Hematopoietic multipotent progenitor cell treated with erythropoietin and hydrocortisone succinate and interleukin-3 and kit ligand, for 15 days (in vitro differentiated cells): ENCODE measurements at regions not wholly inside any gene's neighbourhood (a gene's known extent, or its start where the extent isn't known, plus 50 kb on each side); places are given as distances from the start of the nearest gene placed in this dataset.

Source experiments
- DNase-seq: peaks from one replicate; pipeline ENCODE4 v3.0.0-alpha.2; 2015; ENCODE audit warnings: low spot score

DNA sequence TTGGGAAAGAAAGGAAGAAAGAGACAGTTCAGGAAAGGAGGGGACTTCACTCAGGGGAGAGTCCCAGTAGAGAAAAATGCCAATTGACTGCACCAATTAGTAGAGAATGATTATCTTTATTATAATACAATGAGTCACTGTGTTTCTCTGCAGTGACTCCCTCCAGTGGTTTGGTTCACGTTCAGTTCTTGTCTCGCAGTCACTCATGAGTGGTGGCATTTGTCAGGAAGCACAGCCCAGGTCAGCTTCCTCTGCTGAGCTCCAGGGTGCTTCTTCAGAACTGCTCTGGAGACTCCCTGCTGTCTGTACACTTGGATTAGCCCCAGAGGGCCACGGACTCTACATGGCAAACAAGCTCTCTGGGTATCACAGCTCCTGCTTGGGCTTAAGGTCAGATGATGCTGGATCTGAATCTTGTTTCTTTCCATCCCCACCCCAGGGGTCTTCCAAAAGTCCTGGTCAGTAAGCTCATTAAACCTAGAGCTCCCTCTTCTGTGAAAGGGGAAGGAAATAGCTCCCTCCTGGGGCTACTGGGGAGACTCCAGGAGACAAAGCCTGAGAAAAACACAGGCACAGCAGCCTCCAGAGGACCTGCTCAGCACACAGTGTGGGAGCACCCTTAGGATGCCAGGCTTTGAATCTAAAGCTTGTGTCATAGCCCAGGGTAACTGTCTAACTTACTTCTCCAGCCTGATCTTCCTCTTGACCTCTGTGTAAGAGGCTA is 619.0 kb downstream of the AJAP1 start:
- DNase-seq, result no peak

DNA sequence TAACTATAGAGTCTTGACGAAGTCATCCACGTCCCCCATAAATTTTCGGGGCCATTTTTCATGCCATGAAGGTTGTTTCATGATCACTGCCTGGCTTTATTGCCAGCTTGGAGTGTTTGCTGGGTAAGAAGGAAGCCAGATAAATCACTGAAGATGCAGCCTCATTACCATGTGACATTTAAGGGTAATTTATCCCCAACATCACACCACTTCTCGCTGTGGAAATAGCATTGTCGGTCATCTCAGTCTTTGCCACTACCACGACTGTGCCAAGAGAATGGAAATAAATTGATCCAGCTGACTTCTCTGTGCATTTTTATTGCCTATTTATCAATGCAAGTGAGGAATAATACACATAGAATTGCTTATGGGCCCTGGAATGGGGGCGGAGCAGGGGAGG is 617.9 kb downstream of the AJAP1 start:
- DNase-seq, result no peak

DNA sequence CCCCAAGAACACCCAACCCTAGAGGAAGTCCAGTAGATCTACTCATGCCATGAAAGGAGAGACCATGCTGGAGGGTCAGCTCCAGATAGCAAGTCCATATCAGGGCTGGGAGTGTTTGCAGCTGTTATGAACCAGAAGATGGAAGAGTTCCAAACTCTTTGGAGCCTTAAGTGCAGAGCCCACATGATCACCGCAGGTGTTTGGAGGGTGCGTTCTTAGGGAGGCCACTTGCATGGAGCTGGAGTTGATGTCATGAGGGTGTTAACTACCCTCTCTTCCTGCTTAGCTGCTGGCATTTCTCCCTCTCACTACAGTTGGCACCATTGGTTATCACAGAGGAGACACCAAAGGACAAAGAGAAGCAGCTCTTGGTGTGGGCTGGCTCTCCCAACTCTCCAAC is 616.9 kb downstream of the AJAP1 start:
- no peak for DNase-seq

DNA sequence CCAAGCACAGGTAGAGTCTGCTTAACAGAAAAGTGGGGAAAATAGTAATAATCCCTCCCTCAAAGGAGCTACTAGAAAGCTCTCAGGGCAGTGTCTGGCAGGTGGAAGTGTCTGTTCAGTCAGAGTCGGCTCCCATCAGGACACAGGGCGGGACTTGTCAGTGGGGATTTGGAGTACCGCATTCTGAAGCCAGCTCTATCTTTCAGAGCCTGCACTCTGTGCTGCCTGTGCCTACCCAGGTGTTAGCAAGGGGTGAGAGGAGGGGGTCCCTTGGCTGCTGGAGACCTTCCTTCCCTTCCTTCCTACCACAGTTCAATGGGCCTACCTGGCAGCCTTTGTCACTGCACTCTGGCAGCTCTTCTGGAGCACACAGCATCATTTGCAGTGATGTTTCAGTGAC is 615.5 kb downstream of the AJAP1 start:
- DNase-seq, result no peak

- DNase-seq, result no peak
Measured at GRCh38 chr1:5267603-5268235, 613.3 kb downstream of the AJAP1 start.

- DNase-seq, result no peak
Measured at GRCh38 chr1:5265438-5266075, 611.1 kb downstream of the AJAP1 start.

- DNase-seq, result no peak
Measured at GRCh38 chr1:5264476-5264875, 610.1 kb downstream of the AJAP1 start.

DNA sequence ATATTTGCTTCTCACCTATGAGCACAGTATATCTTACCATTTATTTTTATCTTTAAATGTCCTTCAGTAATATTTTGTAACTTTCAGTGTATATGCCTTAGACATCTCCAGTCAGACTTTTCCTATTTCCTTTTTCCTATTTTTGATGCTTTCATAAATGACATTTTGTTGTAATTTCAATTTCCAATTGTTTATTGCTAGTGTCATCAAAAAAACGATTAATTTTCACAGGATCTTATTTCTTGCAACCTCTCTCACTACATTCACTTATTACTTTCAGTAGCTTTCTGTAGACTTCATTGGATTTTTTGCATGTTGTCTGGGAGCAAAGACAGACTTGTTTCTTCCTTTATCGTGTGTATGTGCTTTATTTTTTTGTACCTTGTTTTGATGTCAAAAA is 602.4 kb downstream of the AJAP1 start:
- DNase-seq, result no peak

DNA sequence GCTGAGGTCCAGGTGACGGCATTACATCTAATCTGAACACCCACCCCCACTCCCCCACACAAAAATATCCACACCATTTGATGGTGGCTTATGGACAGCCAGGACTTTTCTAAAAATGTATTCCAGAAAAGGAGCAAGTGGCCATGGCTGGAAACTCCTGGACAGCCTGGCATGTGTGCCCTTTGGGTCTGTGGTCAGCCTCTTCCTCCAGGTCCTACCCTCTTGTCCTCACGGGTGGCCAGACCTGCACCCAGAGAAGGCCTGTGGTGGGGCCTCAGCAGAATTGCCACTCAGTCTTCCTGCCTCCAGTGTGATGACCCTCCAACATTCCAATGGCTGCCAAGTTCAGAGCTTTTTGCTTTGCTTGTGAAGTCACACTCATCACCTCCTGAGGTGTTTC is 600.6 kb downstream of the AJAP1 start:
- DNase-seq, result no peak

GRCh38 chr1:5254131-5254725 is 599.8 kb downstream of the AJAP1 start:
- no peak for DNase-seq

GRCh38 chr1:5253036-5253435 is 598.6 kb downstream of the AJAP1 start:
- DNase-seq, result no peak

DNA sequence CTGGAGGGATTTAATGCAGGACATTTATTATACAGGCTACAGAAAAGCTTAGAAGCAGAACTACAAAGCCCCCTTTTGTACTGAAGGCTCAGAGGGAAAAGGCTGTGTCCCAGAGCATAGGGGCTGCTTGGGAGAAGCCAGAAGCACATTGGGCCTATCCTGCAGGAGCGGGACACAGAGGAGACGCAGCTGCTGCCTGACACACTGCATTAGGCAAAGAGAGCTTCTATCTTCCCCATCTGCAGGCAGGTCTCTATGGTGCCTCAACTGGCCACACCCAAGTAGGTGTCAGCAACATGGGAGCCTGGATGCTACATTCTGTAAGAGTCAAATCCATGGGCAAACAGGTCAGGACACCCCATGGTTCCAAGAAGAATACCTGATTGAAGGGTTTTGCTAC is 595.9 kb downstream of the AJAP1 start:
- DNase-seq, result no peak

DNA sequence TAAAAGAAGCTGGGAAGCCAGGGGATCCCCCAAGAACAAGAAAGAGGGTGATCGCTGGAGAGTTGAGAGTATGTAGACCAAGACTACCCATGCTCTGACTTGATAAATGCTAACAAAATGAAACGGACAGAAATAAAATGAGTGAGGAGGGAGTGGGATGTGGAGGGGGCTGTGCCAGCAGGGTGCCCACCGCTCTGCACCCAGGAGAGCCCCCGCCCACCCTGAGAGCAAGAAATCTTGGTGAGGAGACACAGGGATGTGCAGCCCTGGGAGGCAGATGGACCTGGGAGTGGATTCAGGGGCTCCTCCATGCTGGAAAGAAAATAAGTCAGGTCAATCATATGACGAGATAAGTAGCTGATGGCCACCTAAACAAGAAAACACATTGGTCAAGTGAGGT is 590.9 kb downstream of the AJAP1 start:
- DNase-seq, result no peak

DNA sequence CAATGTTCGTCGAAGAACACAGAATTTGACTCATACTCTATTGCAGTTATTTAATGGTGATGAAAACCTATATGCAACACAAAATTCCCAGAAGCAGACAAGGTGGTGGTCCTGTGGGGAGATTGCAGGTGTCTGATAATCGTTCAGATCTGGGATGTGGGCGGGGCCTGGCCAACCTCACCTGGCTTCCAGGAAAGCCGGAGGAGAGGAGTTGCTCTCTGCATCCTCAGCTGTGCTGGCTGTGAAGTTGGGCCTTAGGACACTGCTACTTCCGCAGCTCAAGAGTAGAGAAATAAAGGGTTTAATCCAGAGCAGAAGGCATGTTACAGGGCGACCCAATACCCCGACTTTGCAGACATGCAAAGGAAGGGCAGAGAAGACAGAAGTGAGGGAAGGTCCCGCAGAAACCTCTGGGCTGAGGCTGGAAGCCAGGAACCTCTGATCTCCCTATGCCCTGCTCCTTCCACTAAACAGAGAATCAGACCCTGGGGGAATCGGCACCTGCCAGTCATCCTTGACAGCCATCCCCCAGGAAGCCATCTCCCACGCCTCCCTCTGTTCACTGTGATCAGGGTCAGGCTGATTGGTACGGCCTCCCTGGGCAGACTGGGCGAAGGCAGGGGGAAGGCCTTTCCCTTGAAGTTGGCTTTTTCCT is 590.3 kb downstream of the AJAP1 start:
- DNase-seq, result no peak

DNA sequence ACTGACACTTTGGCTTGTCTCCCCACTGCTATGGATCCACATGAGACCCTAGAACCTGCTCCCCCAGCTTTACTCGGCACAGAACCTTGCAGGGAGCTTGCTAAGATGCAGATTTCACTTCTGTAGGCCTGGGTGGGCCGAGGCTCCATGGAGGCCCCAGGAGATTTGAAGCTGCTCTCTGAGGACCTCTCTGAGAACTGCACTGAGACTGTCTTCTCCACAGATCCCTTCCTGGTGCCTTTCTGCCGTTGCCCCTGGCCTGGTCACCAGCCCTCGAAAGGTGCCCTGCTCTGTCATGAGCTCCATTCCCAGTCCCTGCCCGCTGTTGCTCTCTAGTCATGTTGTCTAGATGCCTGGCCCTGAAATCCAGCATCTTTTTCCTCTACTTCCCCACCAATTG is 588.4 kb downstream of the AJAP1 start:
- DNase-seq, result no peak

DNA sequence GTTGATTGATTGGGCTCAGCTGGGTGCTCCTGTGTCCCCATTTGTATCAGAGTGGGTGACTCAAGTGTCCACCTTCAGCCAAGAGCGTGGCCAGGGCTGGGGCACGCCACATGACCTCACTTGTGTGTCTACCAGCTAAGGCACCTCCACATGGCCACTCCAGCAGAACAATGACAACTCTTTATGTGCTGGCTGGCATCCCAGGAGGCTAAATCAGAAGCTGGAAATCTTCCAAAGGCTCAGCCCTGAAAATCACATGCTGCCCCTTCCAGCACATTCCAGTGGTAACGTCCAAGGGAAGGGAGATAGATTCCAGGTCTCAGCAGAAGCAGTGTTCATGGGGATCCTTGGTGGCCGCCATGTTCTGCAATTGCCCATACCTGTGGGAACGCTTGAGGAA is 585.5 kb downstream of the AJAP1 start:
- no peak for DNase-seq

DNA sequence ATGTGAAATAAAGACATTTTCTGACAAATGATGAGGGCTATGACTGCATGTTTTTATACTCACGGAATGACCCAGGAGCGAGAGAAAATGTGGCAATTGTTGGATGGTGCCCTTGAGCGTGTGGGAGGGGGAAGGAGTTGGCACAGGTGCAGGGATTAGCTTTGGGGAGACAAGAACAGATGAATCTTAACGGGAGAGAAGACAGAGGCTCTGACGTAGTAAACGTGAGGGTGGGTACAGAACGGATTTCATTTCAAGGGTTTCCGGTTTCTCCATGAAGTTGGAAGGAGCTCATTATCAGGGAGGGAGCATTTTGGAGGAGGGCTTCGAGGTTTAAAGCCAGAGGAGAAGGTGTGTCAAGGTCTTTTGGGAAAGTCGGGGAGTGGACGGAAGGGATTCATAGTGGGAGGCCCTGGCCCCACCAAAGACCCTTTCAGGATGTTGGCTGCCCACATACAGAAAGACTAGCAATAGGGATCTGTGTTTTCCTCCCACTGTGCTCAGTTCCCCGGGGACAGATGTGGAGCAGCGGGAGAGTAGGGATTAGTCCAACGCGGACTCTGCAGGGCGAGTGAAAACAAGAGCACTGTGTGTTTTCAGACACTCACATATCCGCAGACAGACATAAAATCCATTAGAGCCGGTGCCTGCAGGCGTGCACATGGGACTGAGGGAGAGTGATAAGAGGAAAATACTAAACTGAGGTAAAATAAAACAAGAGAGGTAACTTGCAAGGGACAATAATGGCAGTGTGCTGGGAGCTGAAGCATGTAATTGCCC is 584.1 kb downstream of the AJAP1 start:
- DNase-seq, result no peak

GRCh38 chr1:5235355-5235899 is 581.0 kb downstream of the AJAP1 start:
- no peak for DNase-seq

DNA sequence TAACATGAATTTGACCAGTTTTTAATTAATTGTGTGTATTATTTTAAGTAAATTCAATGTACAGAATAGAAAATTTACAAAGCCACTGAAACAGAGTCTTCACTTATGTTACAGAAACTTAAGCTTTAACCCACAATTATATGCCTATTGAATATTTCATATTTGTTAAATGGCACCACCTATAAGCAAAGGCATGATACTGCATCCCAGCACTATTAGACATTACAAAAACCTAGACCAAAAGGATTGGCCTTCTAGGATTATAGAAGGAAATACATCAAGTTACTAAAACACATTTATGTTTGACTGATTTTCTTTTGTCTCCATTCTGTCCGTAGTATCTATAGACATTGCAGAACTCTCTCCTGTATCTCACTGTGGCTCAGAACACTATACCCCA is 578.1 kb downstream of the AJAP1 start:
- no peak for DNase-seq

GRCh38 chr1:5231541-5232315 is 577.3 kb downstream of the AJAP1 start:
- DNase-seq, result no peak

DNA sequence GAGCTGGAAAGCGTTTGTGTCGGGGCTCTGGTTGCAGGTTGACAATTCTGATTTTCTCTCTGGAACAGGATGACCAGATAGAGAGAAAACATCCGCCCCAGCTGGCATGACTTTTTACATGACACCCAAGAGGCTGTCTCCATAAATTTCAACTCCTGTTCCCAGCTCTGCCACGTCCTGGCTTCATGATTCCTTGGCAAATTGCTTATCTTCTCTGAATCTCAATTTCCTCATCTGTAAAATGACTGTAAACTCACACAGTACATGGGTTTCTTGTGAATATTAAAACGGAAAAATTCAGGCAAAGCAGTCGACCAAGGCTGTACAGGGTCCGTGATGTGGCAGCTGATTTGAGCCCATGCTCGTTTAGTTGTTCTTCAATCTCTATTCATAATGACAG is 572.7 kb downstream of the AJAP1 start:
- no peak for DNase-seq
